ENCODE measurements at regions not wholly inside any gene's neighbourhood (a gene's known extent, or its start where the extent isn't known, plus 50 kb on each side); places are given as distances from the start of the nearest gene placed in this dataset.

DNA sequence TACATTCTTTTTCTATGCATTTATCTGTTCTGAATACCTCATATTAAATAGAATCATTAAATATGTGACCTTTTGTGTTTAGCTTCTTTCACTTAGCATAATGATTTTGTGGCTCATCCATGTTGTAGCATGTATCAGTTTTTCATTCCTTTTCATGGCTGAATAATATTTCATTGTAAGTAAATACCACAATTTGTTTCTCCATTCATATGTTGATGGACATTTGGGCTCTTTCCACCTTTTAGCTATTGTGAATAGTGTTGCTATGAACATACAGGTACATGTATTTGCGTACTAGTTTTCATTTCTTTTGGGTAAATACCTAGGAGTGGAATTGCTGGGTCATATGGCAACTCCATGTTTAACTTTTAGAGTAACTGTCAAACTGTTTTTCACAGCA is 85.1 kb downstream of the GNL3L start:
- Mint-ChIP-seq H3K36me3 (ENCODE audit: low read depth) (peaks cover 20% of the 10 kb centered on the region), H3K27ac (no peak overlapping the region), H3K4me3 (no peak overlapping the region), H3K4me1 (no peaks in the 10 kb centered on the region), H3K9me3 (peaks cover 46% of the 10 kb centered on the region), H3K27me3 (ENCODE audit: low read depth) (no peaks in the 10 kb centered on the region)
- TF ChIP-seq, protein P1, sequence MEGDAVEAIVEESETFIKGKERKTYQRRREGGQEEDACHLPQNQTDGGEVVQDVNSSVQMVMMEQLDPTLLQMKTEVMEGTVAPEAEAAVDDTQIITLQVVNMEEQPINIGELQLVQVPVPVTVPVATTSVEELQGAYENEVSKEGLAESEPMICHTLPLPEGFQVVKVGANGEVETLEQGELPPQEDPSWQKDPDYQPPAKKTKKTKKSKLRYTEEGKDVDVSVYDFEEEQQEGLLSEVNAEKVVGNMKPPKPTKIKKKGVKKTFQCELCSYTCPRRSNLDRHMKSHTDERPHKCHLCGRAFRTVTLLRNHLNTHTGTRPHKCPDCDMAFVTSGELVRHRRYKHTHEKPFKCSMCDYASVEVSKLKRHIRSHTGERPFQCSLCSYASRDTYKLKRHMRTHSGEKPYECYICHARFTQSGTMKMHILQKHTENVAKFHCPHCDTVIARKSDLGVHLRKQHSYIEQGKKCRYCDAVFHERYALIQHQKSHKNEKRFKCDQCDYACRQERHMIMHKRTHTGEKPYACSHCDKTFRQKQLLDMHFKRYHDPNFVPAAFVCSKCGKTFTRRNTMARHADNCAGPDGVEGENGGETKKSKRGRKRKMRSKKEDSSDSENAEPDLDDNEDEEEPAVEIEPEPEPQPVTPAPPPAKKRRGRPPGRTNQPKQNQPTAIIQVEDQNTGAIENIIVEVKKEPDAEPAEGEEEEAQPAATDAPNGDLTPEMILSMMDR (IDR thresholded peaks at IDR 0.05; ENCODE audit: unreplicated experiment in 3 of 3) = no peak

DNA sequence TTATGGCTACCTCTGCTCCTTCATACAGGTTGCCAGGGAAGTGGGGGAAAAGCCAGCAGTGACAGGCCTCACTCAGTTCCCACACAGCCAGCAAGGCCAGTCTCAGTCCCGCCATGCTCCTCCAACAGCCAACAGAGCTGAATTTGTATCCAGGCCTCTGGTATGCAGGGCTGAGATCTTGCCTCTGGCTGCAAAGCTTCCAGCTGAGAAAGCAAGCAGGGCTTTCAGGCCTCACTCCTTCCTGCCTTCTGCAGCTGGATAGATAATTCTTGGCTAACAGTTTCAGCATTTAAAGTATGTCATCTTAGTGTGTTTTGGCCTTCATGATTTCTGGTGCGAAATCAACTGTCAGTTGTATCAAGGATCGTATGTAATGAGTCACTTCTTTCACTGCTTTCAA is 103.6 kb downstream of the GNL3L start:
- TF ChIP-seq, protein P1 (IDR thresholded peaks at IDR 0.05; ENCODE audit: unreplicated experiment in 3 of 3) = no peak
- no peak overlapping the region for H3K4me3 Mint-ChIP-seq
- H3K27me3 Mint-ChIP-seq (ENCODE audit: low read depth) = no peaks in the 10 kb centered on the region
- peak overlapping the region in 2 of 3 experiments; percentile 53 to 55 for H3K27ac Mint-ChIP-seq
- H3K9me3 Mint-ChIP-seq = peaks cover 54% of the 10 kb centered on the region
- H3K4me1 Mint-ChIP-seq = no peaks in the 10 kb centered on the region
- peaks cover 4% of the 10 kb centered on the region for H3K36me3 Mint-ChIP-seq (ENCODE audit: low read depth)

DNA sequence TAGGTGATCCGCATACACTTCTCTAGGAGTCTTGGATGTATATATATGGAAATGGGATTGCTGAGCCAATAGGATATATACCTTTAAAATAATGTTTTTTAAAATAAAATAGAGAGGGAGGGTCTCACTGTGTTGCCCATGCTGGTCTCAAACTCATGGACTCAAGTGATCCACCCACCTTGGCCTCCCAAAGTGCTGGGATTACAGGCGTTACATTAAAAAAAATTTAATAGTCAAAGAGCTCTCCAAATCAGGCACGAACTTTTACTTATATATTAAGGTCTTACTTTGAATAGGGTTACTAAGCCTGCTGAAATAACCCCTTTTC is 109.0 kb downstream of the GNL3L start:
- Mint-ChIP-seq H3K27ac (peak overlapping the region; percentile 98 to 100 (median 99)), H3K4me1 (peaks cover 32% of the 10 kb centered on the region), H3K36me3 (ENCODE audit: low read depth) (peaks cover 4% of the 10 kb centered on the region), H3K9me3 (peaks cover 18% of the 10 kb centered on the region), H3K4me3 (peak overlapping the region; percentile 92 to 93 (median 93)), H3K27me3 (ENCODE audit: low read depth) (no peaks in the 10 kb centered on the region)
- TF ChIP-seq, protein P1 (IDR thresholded peaks at IDR 0.05; ENCODE audit: unreplicated experiment in 3 of 3) = no peak

DNA sequence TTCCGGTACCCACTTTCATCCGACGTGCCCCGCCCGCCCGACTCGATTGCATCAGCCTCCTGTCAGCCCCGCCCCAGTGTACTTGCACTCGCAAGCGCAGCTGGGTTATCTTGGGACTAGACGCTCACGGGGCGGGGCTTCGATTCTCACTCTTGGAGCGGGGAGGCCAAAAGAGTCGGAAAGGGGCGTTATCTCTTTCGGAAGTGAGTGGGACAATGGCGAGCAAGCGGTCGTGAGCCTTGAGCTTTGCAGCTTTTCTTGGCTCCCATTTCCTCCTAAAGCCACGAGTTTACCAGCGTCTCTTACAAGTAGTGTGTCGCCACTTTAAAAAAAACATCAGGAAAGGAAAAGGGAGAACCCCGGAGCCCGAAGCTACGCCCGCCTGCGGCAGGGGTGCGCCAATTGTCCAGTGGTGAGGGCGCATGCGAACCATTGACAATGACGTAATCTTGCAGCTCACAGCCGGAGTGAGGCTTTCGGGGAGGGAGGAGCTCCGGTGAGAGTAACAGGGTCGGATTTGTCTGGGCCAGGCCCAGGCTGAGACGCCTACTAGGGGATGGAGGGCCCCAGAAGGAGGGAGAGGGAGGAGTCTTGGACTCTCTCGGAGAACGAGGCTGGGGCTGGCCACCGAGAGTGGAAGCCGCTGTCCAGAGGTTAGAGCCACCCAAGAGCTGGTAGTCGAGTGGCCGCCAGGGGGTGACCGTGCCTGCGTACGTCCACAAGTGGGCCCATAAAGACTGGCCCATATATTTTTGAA is 109.5 kb downstream of the GNL3L start:
- Mint-ChIP-seq H3K27ac (peak overlapping the region; percentile 98 to 100 (median 99)), H3K9me3 (peaks cover 16% of the 10 kb centered on the region), H3K4me1 (peaks cover 32% of the 10 kb centered on the region), H3K36me3 (ENCODE audit: low read depth) (peaks cover 4% of the 10 kb centered on the region), H3K27me3 (ENCODE audit: low read depth) (no peaks in the 10 kb centered on the region), H3K4me3 (peak overlapping the region; percentile 92 to 93 (median 93))
- TF ChIP-seq, protein P1 (IDR thresholded peaks at IDR 0.05; ENCODE audit: unreplicated experiment in 3 of 3) = peak; percentile 55 to 68 (median 65)

DNA sequence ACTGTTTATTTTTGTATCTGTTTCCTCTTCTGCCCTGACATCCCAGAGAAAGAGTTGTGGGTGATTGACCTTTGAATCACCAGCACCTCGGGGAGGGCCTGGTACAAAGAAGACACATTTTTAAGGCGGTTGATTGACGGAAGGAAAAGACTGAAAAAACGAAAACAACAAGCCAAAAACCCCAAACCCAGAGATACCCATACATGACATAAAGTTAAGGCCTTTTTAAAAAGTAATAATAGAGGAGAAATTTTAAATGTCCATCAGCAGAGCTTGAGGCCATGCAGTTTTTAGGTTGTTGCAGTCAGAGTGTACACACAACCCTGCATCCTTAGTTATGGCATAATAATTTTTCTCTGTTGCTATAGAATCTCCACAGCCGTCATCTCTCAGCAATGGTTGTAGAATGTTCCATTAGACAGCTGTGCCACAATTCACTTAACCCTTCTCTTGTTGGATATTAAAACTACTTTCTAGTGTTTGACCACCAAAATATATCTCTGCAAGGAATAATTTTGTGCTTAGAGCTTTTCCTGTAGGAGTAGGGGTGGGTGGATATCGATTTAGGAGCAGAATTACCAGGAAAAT is 110.2 kb downstream of the GNL3L start:
- Mint-ChIP-seq H3K36me3 (ENCODE audit: low read depth) (peaks cover 1% of the 10 kb centered on the region), H3K27me3 (ENCODE audit: low read depth) (no peaks in the 10 kb centered on the region), H3K4me1 (peaks cover 32% of the 10 kb centered on the region), H3K9me3 (peaks cover 13% of the 10 kb centered on the region), H3K4me3 (peak overlapping the region; percentile 92 to 93 (median 93)), H3K27ac (peak overlapping the region; percentile 98 to 100 (median 99))
- TF ChIP-seq, protein P1 (IDR thresholded peaks at IDR 0.05; ENCODE audit: unreplicated experiment in 3 of 3) = no peak

Data from nephron (organoid).